GM18499 (cell line): ENCODE measurements at regions not wholly inside any gene's neighbourhood (a gene's known extent, or its start where the extent isn't known, plus 50 kb on each side); places are given as distances from the start of the nearest gene placed in this dataset.

ENCODE experiments used
- ATAC-seq: cut with Tn5 transposase; IDR thresholded peaks from one replicate; pipeline ENCODE4 v1.9.1; 2021; ENCODE audit warnings: moderate number of reproducible peaks; ENCODE audit not compliant: insufficient read depth, unreplicated experiment

GRCh38 chr10:7028809-7029166 lies 382.0 kb downstream of the SFMBT2 start:
- no peak for ATAC-seq

DNA sequence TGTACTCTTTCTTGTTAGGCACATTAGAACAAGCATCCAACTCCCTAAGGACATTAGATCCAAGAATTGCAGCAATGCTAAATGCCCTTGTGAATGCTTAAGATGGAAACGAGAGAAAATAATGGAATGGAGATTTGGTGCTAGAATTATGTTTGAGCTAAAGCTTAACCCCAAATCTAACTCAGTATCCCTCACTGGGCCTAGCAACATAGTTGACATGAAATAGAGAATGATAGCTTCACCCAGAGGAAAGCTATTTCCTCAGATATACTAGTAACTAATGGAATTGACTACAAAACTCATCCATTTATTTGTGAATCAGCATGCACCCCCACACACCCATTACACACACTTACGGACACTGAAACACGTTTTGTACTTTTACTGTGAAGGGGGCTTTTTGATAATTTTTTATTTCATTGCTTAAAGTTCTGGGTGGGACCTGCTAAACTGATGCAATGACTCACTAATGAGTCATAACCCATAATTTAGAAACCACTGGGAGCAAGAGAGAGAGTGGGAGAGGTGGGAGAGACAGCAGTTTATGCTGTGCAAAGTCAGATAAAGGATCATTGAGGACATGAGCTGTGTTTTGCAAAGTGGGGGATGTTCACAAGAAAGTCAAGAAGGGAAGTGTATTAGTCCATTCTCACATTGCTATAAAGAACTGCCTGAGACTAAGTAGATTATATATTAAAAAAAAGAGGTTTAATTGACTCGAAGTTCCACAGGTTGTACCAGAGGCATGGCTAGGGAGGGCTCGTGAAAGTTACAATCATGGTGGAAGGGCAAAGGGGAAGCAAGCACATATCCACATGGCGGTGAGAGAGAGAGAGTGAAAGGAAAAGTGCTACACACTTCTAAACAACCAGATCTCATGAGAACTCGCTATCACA lies 382.7 kb downstream of the SFMBT2 start:
- ATAC-seq, result no peak

- ATAC-seq, result no peak
Observed at GRCh38 chr10:7027237-7027912, 383.5 kb downstream of the SFMBT2 start.

GRCh38 chr10:7026818-7027217 lies 384.0 kb downstream of the SFMBT2 start:
- no peak for ATAC-seq

DNA sequence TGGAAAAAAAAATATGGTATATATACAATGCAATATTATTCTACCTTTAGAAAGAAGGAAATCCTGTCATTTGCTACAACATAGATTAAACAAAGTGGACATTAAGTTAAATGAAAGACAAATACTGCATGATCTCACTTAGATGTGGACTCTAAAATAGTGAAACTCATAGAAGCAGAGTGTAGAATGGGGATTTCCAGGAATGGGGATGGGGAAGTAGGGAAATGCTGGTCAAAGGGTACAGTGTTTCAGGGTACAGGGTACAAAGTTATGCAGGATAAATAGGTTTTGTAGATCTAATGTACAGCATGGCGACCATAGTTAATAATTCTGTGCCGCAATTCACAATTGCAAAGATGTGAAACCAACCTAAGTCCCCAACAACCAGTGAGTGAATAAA lies 385.5 kb downstream of the SFMBT2 start:
- no peak for ATAC-seq

DNA sequence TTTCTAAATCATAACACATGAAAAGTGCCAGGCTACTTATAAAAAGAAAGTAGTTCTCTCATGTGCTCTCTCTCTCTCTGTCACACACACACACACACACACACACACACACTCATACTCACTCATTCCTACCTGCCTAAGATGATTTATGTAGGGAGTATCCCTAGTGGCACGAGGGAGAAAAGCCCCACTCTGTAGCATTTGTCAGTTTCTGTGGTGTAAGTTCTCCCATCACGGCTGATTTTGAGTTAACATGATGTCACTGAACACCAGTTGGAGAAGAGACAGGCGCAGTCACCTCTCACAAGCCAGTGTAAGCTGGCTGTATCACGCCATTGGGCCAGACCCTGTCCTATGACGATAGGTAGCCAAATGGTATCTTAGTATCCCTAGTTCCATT lies 395.4 kb downstream of the SFMBT2 start:
- ATAC-seq, result no peak

DNA sequence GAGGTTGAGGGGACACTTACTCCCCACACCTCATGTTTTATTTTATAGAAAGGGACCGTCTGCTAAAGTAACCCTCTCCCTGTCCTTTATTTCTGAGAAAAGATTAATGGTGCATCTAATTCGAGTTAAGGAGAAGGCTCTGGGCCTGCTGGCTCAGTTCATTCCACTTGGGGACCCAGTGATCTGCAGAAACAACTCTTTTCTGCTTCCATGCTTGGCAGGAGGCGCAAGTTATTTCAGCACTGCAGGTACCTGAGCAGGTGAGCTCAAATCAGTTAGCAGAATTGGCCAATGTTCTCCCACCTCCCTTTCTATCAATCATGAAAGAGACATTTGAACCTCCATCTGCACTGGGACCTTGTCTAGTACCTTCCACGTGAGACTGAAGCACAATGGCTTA lies 396.1 kb downstream of the SFMBT2 start:
- no peak for ATAC-seq

DNA sequence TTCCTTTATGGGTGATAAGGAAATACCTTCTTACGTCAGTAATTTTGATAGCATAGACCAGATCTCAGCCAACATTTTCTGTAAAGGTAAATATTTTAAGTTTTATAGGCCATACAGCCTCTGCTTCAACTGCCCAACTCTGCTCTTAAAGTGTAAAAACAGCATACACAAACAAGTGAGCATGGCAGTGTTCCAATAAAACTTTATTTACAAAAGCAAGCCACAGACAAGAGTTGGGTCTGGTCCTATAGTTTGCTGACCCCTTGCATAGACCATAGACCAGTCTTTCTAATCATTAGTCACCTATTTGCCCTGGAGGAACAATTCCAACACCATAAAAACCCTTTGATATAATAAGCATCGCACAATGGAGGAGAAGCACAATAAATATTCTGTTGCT lies 398.8 kb downstream of the SFMBT2 start:
- ATAC-seq, result no peak

GRCh38 chr10:7008645-7009044 lies 402.2 kb downstream of the SFMBT2 start:
- no peak for ATAC-seq

DNA sequence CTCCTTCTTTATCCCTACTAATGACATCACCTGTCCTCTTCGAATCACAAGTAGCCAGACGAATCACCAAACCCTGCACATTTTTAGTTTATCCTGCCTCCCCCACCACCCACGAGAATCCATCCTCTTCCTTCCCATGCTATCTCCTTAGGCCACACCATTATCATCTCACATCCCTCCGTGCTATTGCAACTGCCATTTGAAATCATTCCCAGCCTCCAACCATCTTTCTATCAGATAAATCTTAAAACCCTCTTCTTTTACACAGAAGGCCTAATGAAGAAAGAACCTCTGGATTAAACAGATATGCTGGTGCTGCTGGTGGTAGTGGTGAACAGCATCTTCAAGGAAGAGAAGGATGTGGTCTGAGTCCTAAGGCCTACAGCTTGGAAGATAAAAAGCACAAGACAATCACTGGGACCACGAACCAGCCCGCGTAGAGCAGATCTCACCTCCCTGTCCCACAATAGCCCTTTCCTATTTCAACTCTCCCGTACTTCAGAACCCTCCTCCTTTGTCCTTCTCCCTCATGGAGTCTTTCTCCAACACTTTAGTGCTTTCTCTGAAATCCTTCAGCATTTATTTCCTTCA lies 403.1 kb downstream of the SFMBT2 start:
- no peak for ATAC-seq

- no peak for ATAC-seq
Observed at GRCh38 chr10:7006566-7006965, 404.3 kb downstream of the SFMBT2 start.

GRCh38 chr10:7003831-7004395 lies 406.9 kb downstream of the SFMBT2 start:
- ATAC-seq, result no peak

- ATAC-seq, result no peak
Observed at GRCh38 chr10:7000061-7000460, 410.8 kb downstream of the SFMBT2 start.

DNA sequence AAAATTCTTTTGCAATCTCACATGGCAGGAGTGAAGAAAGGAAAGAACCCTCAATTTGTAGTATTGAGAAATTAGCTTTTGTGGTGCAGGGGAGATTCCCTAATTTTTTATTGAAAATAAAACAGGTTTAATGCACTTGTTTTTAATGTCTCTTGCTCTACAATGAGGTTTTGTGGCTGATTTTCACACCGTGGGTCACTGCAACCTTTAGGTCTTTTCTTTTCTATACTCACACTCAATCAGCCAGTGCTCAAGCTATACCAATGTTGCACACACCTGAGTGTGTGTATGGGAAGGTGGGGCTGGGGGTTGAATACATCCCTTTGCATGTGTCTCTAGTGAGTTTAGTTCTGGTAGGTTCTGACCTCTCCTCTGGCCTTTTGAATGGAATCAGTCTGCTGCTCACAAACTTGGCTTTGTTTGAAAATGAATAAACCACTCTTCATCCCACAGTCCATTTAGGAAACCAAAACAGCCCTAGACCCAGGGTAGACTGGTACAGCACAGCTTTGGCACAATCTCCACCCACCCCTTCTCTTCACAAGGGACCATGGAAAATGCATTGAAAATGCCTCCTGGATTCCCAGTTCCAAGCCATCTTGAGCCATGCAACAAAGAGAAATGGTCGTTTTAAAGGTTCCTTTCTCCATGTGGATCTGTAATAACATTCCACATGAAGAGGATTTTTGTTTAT lies 411.5 kb downstream of the SFMBT2 start:
- no peak for ATAC-seq

DNA sequence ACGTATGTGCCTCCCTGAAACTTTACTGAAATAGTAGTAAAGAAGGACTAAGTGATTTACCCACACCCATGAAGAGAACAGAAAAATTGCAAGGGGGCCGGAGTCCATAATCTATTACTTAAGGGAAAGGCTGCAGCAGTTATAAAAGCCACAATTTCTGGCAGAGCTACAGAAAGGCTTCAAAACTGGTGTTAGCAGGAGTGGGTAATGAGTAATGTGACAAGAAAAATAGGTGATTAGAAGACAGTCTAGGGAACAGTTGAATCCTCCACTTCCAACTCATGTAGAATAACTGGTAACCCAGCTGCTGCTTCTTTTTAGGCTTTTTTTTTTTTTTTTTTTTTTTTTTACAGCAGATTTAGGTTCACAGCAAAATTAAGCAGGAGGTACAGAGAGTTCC lies 413.3 kb downstream of the SFMBT2 start:
- ATAC-seq, result no peak

DNA sequence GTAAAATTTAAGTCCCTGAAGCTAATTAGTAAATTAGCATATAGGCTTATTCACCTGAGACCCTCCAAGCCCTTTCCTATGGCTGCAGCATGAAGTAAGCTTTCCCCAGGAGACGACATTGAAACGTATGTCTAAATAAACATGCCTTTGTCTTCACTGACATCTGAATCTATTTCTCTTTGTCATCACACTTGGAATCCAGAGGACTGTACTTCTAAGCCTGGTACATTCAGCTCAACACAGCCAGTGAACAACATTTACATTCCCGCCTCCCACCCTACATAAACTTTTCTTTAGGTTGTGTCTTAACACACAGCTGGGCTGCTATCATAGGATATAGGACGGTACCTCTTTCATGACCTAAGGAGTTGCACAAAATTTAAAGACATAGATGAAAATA lies 414.4 kb downstream of the SFMBT2 start:
- no peak for ATAC-seq

DNA sequence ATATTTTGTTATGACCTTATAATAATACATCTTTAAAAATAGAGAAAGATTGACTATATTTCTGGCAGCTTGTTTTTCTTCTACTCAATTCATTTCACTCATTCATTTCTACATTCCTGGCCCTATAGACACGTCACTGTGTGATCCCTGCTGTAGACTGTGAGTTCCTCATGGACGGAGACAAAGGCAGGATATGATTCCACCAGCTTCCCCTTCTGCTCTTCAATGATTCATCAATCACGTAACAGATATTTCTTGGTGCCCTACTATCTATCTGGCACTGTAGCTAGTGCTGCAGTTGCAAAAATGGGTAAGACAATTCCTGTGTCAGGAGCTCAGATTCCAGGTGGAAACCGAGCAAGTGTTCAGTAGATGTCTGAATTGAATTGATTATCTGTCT lies 415.0 kb downstream of the SFMBT2 start:
- ATAC-seq, result no peak

GRCh38 chr10:6995341-6995740 lies 415.3 kb upstream of the PRKCQ start:
- ATAC-seq, result no peak

DNA sequence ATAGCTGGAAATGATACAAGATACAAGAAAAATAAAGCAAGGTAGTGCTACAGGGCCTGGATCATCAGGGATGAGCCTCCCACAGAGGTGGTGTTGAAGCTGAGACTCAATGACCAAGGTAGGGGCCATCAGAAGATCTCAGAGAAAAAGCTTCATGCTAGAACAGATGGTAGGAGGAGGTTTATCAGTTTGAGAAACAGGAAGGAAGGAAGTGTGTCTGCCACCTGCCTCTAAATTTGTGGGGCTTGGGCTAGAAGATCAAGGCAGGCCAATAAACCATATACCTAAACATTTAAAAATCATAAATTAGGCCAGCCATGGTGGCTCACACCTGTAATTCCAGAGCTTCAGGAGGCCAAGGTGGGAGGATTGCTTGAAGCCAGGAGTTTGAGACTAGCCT lies 410.8 kb upstream of the PRKCQ start:
- ATAC-seq, result no peak

DNA sequence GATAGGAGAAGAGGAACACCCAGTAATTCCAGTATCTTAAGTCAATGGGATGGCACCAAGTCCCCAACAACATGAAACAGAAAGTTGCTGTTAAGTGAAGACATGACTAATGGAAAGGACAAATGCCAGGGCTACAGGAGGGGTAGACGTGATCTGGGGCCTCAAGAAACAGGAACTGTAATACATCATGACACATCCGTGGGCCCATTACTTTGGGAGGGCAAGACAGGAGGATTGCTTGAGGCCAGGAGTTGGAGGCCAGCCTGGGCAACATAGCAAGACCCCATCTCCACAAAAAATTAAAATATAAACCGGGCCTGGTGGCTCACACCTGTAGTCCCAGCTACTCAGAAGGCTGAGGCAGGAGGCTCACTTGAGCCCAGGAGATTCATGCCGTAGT lies 408.6 kb upstream of the PRKCQ start:
- no peak for ATAC-seq

GRCh38 chr10:6987536-6987945 lies 407.5 kb upstream of the PRKCQ start:
- ATAC-seq, result no peak
